B cell (primary cell): ENCODE measurements at regions not wholly inside any gene's neighbourhood (a gene's known extent, or its start where the extent isn't known, plus 50 kb on each side); places are given as distances from the start of the nearest gene placed in this dataset.

ENCODE experiments used
- ATAC-seq: fragments of 200-7000 bp; cut with Tn5 transposase; one replicate; pipeline ENCODE4 v1.10.0; 2021; ENCODE audit warnings: low read depth, mild to moderate bottlenecking, moderate number of reproducible peaks, moderate library complexity
- CTCF ChIA-PET: fragments of 350-600 bp; sonication (Branson Sonifier 250); formaldehyde crosslinking; loops from one replicate; lab custom pipeline; 2021; ENCODE audit warnings: antibody characterized with exemption, inconsistent platforms; lab: Charles Lee
- POLR2A ChIA-PET: fragments of 350-600 bp; sonication (Branson Sonifier 250); formaldehyde crosslinking; loops from one replicate; lab custom pipeline; 2021; ENCODE audit warnings: antibody characterized with exemption; lab: Charles Lee
- DNase-seq: peaks from one replicate; pipeline ENCODE4 v3.0.0; 2013
- H2AFZ ChIP-seq: 2 replicates; pipeline ENCODE4 v1.6.1; 2012; ENCODE audit warnings: mild to moderate bottlenecking, low read depth, low read length; ENCODE audit not compliant: insufficient read depth, poor library complexity, severe bottlenecking
- H3K27ac ChIP-seq, 2 donors: 1 replicate in 1 of 2; 2 replicates in 1 of 2; pipeline ENCODE4 v1.5.1; 2012 to 2013; ENCODE audit warnings: low read length in 2 of 2, mild to moderate bottlenecking in 2 of 2, moderate library complexity in 1 of 2
- H3K27me3 ChIP-seq, 4 experiments: fragments of 200-600 bp in 1 of 4; sonication (generic) in 1 of 4; replicated peaks in 1 of 4; 1 replicate in 2 of 4; 2 replicates in 2 of 4; pipeline versions ENCODE4 v1.6.1 to v1.7.0; 2013 to 2016; ENCODE audit warnings: low read length in 3 of 4, mild to moderate bottlenecking in 2 of 4, mixed read lengths in 1 of 4, moderate library complexity in 1 of 4; ENCODE audit not compliant: insufficient read depth in 4 of 4, control insufficient read depth in 3 of 4; ENCODE audit errors: control extremely low read depth in 1 of 4
- H3K36me3 ChIP-seq, 2 experiments: replicated peaks in 1 of 2; 1 replicate in 1 of 2; 2 replicates in 1 of 2; pipeline versions ENCODE4 v1.6.1 to v1.7.1; 2013; ENCODE audit warnings: low read length in 1 of 2; ENCODE audit not compliant: insufficient read depth in 2 of 2, control insufficient read depth in 1 of 2; ENCODE audit errors: control extremely low read depth in 1 of 2, extremely low read depth in 1 of 2
- H3K4me1 ChIP-seq, 2 donors: fragments of 200-600 bp in 1 of 2; sonication (generic) in 1 of 2; 1 replicate in 1 of 2; 2 replicates in 1 of 2; pipeline versions ENCODE4 v1.5.1 to v1.6.1; 2013 to 2017; ENCODE audit warnings: low read length in 2 of 2; ENCODE audit not compliant: control insufficient read depth in 2 of 2, insufficient read depth in 2 of 2
- H3K4me2 ChIP-seq: replicated peaks from 2 replicates; pipeline ENCODE3; 2012; ENCODE audit warnings: mild to moderate bottlenecking, low read depth, low read length; ENCODE audit not compliant: poor library complexity, severe bottlenecking
- H3K4me3 ChIP-seq, 5 experiments: fragments of 200-600 bp in 1 of 5; sonication (generic) in 1 of 5; 1 replicate in 3 of 5; 2 replicates in 2 of 5; pipeline versions ENCODE4 v1.5.1 to v1.7.0; 2011 to 2016; ENCODE audit warnings: low read length in 4 of 5, mild to moderate bottlenecking in 4 of 5, low read depth in 2 of 5, control low read depth in 1 of 5, moderate library complexity in 1 of 5; ENCODE audit not compliant: insufficient read depth in 1 of 5; ENCODE audit errors: control extremely low read depth in 1 of 5, extremely low read depth in 1 of 5
- H3K79me2 ChIP-seq: fragments of 200-600 bp; sonication (generic); one replicate; pipeline ENCODE4 v1.6.0; 2016; ENCODE audit warnings: low read length; ENCODE audit not compliant: control insufficient read depth, insufficient read depth
- H3K9ac ChIP-seq: fragments of 200-600 bp; sonication (generic); 2 replicates; pipeline ENCODE4 v1.6.1; 2017; ENCODE audit warnings: mild to moderate bottlenecking, low read length, moderate library complexity
- H3K9me3 ChIP-seq, 3 donors: one replicate each; pipeline versions ENCODE4 v1.6.1 to v1.7.1; 2013; ENCODE audit warnings: low read length in 2 of 3; ENCODE audit not compliant: control insufficient read depth in 2 of 3, insufficient read depth in 1 of 3; ENCODE audit errors: control extremely low read depth in 1 of 3
- H4K20me1 ChIP-seq: 2 replicates; pipeline ENCODE4 v1.6.0; 2012; ENCODE audit warnings: mild to moderate bottlenecking, low read length; ENCODE audit not compliant: insufficient read depth, control insufficient read depth, poor library complexity, severe bottlenecking
- H3K27ac Mint-ChIP-seq: one replicate; pipeline ENCODE4 v1.8.0; 2021; ENCODE audit warnings: mixed read lengths
- H3K27me3 Mint-ChIP-seq: one replicate; pipeline ENCODE4 v1.8.0; 2021; ENCODE audit warnings: mixed read lengths
- H3K4me1 Mint-ChIP-seq: one replicate; pipeline ENCODE4 v1.8.0; 2021; ENCODE audit warnings: mixed read lengths
- H3K4me3 Mint-ChIP-seq: one replicate; pipeline ENCODE4 v1.8.0; 2021; ENCODE audit warnings: mixed read lengths
- H3K9me3 Mint-ChIP-seq: one replicate; pipeline ENCODE4 v1.8.0; 2022; ENCODE audit warnings: mixed read lengths; ENCODE audit not compliant: insufficient read depth
- CTCF ChIP-seq: fragments of 200-600 bp; IDR thresholded peaks from one replicate; pipeline ENCODE4 v1.8.0; 2022; ENCODE audit warnings: antibody characterized with exemption, mild to moderate bottlenecking
- EZH2 ChIP-seq: IDR thresholded peaks from 2 replicates; pipeline ENCODE4 v1.6.1; 2012; ENCODE audit warnings: borderline replicate concordance, low read depth, mild to moderate bottlenecking, moderate library complexity, low read length; ENCODE audit not compliant: insufficient read depth, poor library complexity, severe bottlenecking
- WGBS: methylation state at CpG from one replicate; pipeline ENCODE4 v1.1.5; 2013; ENCODE audit warnings: missing lambda C conversion rate; ENCODE audit not compliant: insufficient coverage; 5-methylcytosine and 5-hydroxymethylcytosine counted together
- intact Hi-C: fragments of 100-400 bp; cut with micrococcal nuclease; formaldehyde crosslinking; loops from one replicate; pipeline ENCODE4 v1.10.0; 2022

- Histone ChIP-seq H3K79me2 (no peaks in the 10 kb centered on the region), H3K9ac (no peak overlapping the region), H4K20me1 (no peaks in the 10 kb centered on the region), H3K4me3 (no peak overlapping the region), H3K27ac (no peak overlapping the region), H3K4me2 (no peak overlapping the region), H3K27me3 (no peaks in the 10 kb centered on the region), H2AFZ (no peak overlapping the region), H3K36me3 (no peaks in the 10 kb centered on the region), H3K4me1 (no peaks in the 10 kb centered on the region), H3K9me3 (peaks cover 0 to 20% (median 0%) of the 10 kb centered on the region in 3 donors)
- intact Hi-C loops, result no loop called here
- ChIA-PET POLR2A (no interaction called here), CTCF (no interaction called here)
- H3K27me3 Mint-ChIP-seq, result no peaks in the 10 kb centered on the region
- DNase-seq (no peak), ATAC-seq (no peak)
- no CpG with 5 or more reads among the region's 4 CpGs for WGBS
- TF ChIP-seq CTCF (no peak), EZH2 (no peak)
- no peaks in the 10 kb centered on the region for H3K9me3 Mint-ChIP-seq
- no peaks in the 10 kb centered on the region for H3K4me1 Mint-ChIP-seq
- no peak overlapping the region for H3K4me3 Mint-ChIP-seq
- H3K27ac Mint-ChIP-seq, result no peak overlapping the region
Observed at GRCh38 chr20:61112515-61112914, 139.5 kb upstream of the CDH4 start.

GRCh38 chr20:61113731-61114130 is 138.3 kb upstream of the CDH4 start:
- Histone ChIP-seq H3K36me3 (no peaks in the 10 kb centered on the region), H3K4me3 (no peak overlapping the region), H2AFZ (no peak overlapping the region), H3K9ac (no peak overlapping the region), H3K27me3 (no peaks in the 10 kb centered on the region), H3K4me2 (no peak overlapping the region), H3K79me2 (no peaks in the 10 kb centered on the region), H3K4me1 (no peaks in the 10 kb centered on the region), H4K20me1 (no peaks in the 10 kb centered on the region), H3K9me3 (peaks cover 0 to 24% (median 0%) of the 10 kb centered on the region in 3 donors), H3K27ac (no peak overlapping the region)
- POLR2A ChIA-PET, result no interaction called here
- DNase-seq (no peak), ATAC-seq (no peak)
- intact Hi-C loops, result no loop called here
- Mint-ChIP-seq H3K4me1 (no peaks in the 10 kb centered on the region), H3K27me3 (no peaks in the 10 kb centered on the region), H3K9me3 (no peaks in the 10 kb centered on the region), H3K4me3 (no peak overlapping the region), H3K27ac (no peak overlapping the region)
- WGBS, result 85% methylated on average over 8 of the region's 8 CpGs
- CTCF ChIA-PET, result no interaction called here
- TF ChIP-seq CTCF, result no peak
- no peak for TF ChIP-seq EZH2
